ENCODE measurements at regions not wholly inside any gene's neighbourhood (a gene's known extent, or its start where the extent isn't known, plus 50 kb on each side); places are given as distances from the start of the nearest gene placed in this dataset.

- no peak overlapping the region for H3K18ac ChIP-seq (ENCODE audit: low read depth, low read length)
- ChIA-PET CTCF (interaction anchor here (0.6 to 2.3 kb wide), 16 partner anchors 10 to 708 kb away, joined by 3 to 26 read pairs (median 3); no protein-coding TSS in a partner anchor), POLR2A (ENCODE audit: unreplicated experiment) (no interaction called here)
- peak; percentile 77 for DNase-seq
- BruUV-seq (replicated peaks): no TSS peak
- no peaks in the 10 kb centered on the region for H3K36me3 ChIP-seq (ENCODE audit: control insufficient read depth, insufficient read depth, low read length)
- peaks cover 13% of the 10 kb centered on the region for H3K27me3 ChIP-seq (ENCODE audit: control insufficient read depth, insufficient read depth, low read length)
- no peaks in the 10 kb centered on the region for H3K9me3 ChIP-seq (ENCODE audit: control insufficient read depth, insufficient read depth, low read length)
- no peak overlapping the region for H4K91ac ChIP-seq (ENCODE audit: insufficient read depth, low read depth, low read length)
- dilution Hi-C loops (cut with HindIII; ENCODE audit: low sequenced_read_pairs, unreplicated experiment) (no loop called here), in situ Hi-C loops (cut with MboI; ENCODE audit: low sequenced_read_pairs) (loop anchor here (5.0 kb wide), 1 partner anchor 704 kb away; no protein-coding TSS in a partner anchor), intact Hi-C loops (cut with micrococcal nuclease) (loop anchor here (1.0 kb wide), 1 partner anchor 701 kb away; no protein-coding TSS in a partner anchor)
- no peak overlapping the region for H3K4me2 ChIP-seq (ENCODE audit: low read depth, low read length)
- TF ChIP-seq SMC3 (IDR thresholded peaks at IDR 0.05; ENCODE audit: low read depth, low read length) (peak; percentile 47), RAD21 (IDR thresholded peaks at IDR 0.05; ENCODE audit: low read length) (peak; percentile 67), MAZ (IDR thresholded peaks at IDR 0.05; ENCODE audit: borderline replicate concordance, low read depth, low read length) (no peak)
- TF ChIP-seq, protein P1, sequence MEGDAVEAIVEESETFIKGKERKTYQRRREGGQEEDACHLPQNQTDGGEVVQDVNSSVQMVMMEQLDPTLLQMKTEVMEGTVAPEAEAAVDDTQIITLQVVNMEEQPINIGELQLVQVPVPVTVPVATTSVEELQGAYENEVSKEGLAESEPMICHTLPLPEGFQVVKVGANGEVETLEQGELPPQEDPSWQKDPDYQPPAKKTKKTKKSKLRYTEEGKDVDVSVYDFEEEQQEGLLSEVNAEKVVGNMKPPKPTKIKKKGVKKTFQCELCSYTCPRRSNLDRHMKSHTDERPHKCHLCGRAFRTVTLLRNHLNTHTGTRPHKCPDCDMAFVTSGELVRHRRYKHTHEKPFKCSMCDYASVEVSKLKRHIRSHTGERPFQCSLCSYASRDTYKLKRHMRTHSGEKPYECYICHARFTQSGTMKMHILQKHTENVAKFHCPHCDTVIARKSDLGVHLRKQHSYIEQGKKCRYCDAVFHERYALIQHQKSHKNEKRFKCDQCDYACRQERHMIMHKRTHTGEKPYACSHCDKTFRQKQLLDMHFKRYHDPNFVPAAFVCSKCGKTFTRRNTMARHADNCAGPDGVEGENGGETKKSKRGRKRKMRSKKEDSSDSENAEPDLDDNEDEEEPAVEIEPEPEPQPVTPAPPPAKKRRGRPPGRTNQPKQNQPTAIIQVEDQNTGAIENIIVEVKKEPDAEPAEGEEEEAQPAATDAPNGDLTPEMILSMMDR (conservative IDR thresholded peaks at IDR 0.05; ENCODE audit: low read depth, low read length): peak; percentile 63
- H3K9ac ChIP-seq (ENCODE audit: low read depth, low read length): no peak overlapping the region
- peak overlapping the region; percentile 1 for H2AFZ ChIP-seq (replicated peaks; ENCODE audit: low read length, poor library complexity)
- H4K20me1 ChIP-seq (ENCODE audit: insufficient read depth, low read length): no peaks in the 10 kb centered on the region
- no peak overlapping the region for H2AK5ac ChIP-seq (ENCODE audit: low read depth, low read length)
- no peaks in the 10 kb centered on the region for H3K79me1 ChIP-seq (ENCODE audit: low read depth in 1 of 2, low read length in 2 of 2)
- no peak overlapping the region for H3K56ac ChIP-seq (ENCODE audit: extremely low read depth, insufficient read depth, low read length)
- H3K4me3 ChIP-seq (ENCODE audit: insufficient read depth, low read depth, low read length): no peak overlapping the region
- H4K5ac ChIP-seq (ENCODE audit: low read depth, low read length): no peak overlapping the region
- H3K9me1 ChIP-seq (ENCODE audit: insufficient read depth, low read length): no peaks in the 10 kb centered on the region
- H2AK9ac ChIP-seq (replicated peaks; ENCODE audit: low read depth, low read length, poor library complexity): no peak overlapping the region
- no peak overlapping the region for H3K27ac ChIP-seq (ENCODE audit: insufficient read depth, low read length)
- no peak overlapping the region for H2BK120ac ChIP-seq (ENCODE audit: low read depth, low read length)
- no peak overlapping the region for H2BK15ac ChIP-seq (ENCODE audit: low read depth, low read length)
- no peak overlapping the region for H3K23ac ChIP-seq (ENCODE audit: low read depth, low read length)
- no peak overlapping the region for H3K4ac ChIP-seq (ENCODE audit: low read depth, low read length)
- H3K4me1 ChIP-seq (ENCODE audit: control insufficient read depth, insufficient read depth, low read length): no peaks in the 10 kb centered on the region
- no CpG with 5 or more reads among the region's 5 CpGs for WGBS, 2 experiments (ENCODE audit: extremely low coverage in 2 of 2, insufficient read length in 1 of 2)
- no peak overlapping the region for H4K8ac ChIP-seq (ENCODE audit: low read depth in 2 of 2, low read length in 2 of 2)
- H2BK20ac ChIP-seq (ENCODE audit: low read depth, low read length): no peak overlapping the region
- H3K14ac ChIP-seq (replicated peaks; ENCODE audit: low read depth, low read length): no peak overlapping the region
- no peak overlapping the region for H2BK5ac ChIP-seq (ENCODE audit: low read depth, low read length, poor library complexity, severe bottlenecking)
- peak; percentile 92 for ATAC-seq (ENCODE audit: low read depth)
Observed at GRCh38 chr11:112588252-112588694, 327.6 kb upstream of the PLET1 start.
